Kidney tubule cell (primary cell): ENCODE measurements at regions not wholly inside any gene's neighbourhood (a gene's known extent, or its start where the extent isn't known, plus 50 kb on each side); places are given as distances from the start of the nearest gene placed in this dataset.

Experiments
- DNase-seq: peaks from one replicate; pipeline ENCODE4 v3.0.0-alpha.2; 2018; ENCODE audit warnings: low spot score

GRCh38 chr15:60213377-60214000 lies 184.3 kb downstream of the ANXA2 start:
- DNase-seq, result peak; percentile 11

- no peak for DNase-seq
Measured at GRCh38 chr15:60214201-60214600, 183.6 kb downstream of the ANXA2 start.

GRCh38 chr15:60215225-60215963 lies 182.4 kb downstream of the ANXA2 start:
- no peak for DNase-seq

DNA sequence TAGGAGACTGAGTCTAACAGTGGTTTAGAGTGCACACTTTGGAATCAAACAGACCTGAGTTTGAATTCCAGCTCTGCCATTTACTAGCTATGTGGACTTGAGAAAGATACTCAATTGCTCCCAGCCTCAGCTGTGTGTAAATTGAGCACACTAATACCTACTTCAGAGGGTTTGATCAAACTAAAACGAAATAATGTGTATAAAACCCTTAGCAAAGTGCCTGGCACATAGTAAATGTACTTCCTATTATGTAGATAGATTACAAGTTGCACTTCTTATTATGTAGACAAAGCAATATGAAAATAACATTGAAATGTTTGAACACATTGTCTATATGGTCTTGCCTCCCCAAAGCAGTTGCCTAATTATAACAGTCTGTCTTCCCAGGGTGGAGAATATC lies 180.6 kb downstream of the ANXA2 start:
- DNase-seq, result no peak

GRCh38 chr15:60218256-60218655 lies 179.5 kb downstream of the ANXA2 start:
- DNase-seq, result no peak

DNA sequence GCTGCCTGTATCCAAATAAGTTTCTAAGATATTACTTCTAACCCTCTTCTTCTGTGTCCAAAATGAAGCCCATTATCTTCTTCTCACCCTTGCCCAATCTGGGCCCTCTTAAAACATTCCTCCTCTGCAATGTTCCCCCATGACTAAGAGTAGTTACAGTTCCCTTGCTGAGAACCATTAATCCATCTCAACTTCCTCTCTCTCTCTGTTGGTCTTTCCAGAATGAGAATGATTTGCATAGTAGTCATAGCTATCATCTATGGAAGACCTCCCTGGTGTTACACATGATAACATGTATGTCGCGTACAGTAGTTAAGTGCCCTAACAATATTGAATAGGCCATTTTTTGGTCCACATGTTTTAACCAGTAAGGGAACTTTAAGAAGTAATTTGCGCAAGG lies 177.9 kb downstream of the ANXA2 start:
- DNase-seq, result peak; percentile 47

DNA sequence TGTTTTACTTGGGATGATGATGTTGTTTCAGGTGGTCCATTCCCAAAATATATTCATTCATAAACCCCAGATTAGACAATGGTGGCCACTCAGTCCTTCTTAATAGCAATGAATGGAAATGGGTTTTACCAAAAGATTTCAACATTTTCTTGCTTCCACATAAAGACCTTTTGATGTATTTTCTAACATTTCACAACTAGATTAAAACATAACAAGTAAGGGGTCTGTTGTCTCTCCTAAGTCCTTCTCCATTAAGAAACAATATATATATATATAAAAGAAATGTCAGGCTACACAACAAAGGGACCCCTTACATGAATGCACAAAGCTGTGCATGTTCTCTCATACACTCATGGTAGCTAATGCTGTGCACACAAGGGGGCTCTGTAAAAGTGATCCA lies 176.4 kb downstream of the ANXA2 start:
- DNase-seq, result no peak

DNA sequence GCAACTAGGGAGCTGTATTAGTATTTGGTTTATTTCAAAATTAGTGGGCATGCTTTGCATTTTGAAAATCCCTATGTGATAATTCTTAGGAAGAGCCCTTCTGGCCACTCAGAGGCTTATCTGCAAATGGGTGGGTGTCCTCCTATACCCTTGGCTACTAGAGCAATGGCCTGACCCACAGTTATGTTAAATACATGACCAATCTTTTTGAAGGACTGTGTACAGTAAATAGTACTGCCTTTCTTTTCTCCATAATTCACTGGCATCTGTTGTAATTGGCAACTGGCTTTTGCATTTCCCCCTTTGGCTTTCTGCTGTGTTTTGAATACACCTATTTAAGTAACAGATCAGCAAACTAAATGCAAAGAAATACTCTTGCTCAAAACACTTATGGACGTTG lies 175.4 kb downstream of the ANXA2 start:
- no peak for DNase-seq

GRCh38 chr15:60223176-60223575 lies 174.6 kb downstream of the ANXA2 start:
- peak; percentile 57 for DNase-seq

DNA sequence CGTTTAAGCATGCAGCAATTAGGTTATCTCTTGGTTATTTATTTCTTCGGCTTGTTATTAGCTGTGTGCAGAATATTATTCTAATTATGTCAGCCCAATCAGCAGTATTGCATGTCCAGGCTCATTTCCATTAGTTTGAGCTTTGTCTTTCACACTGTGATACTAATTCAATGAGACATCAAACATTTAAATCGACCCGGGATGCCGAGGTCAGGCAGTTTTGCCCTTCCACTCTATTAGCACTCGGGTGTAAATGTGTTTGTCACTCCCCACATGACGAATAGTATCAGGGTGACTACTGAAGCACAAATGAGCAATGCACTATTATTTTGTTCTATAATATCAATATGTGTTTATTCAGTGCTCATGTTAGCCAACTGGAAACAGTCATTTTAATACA lies 170.9 kb downstream of the ANXA2 start:
- no peak for DNase-seq

GRCh38 chr15:60228101-60228500 lies 169.7 kb downstream of the ANXA2 start:
- no peak for DNase-seq

DNA sequence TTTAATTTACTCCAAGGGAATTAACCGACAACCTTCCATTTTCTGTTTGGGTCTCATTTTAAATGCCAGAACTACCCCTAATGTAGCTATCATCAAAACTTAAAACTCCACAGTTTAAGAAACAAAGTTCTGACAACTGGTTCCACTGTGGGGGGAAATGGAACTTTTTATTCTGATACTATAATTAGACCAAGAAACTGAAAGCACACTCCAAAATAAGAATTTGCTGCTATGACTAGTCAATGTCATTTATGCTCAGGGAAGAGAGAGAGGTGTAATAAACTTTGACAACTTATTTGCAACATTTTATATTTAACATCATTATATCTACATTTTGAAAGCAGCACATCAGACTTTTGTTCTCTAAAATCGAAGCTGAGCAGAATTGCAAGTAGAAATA lies 169.2 kb downstream of the ANXA2 start:
- DNase-seq, result no peak

GRCh38 chr15:60235951-60236710 lies 161.7 kb downstream of the ANXA2 start:
- DNase-seq, result no peak

- DNase-seq, result no peak
Measured at GRCh38 chr15:60237446-60237845, 160.3 kb downstream of the ANXA2 start.

- no peak for DNase-seq
Measured at GRCh38 chr15:60243769-60244168, 154.0 kb downstream of the ANXA2 start.

GRCh38 chr15:60244813-60245212 lies 153.0 kb downstream of the ANXA2 start:
- DNase-seq, result no peak

GRCh38 chr15:60250316-60250715 lies 147.5 kb downstream of the ANXA2 start:
- no peak for DNase-seq

GRCh38 chr15:60251300-60252070 lies 146.3 kb downstream of the ANXA2 start:
- no peak for DNase-seq

GRCh38 chr15:60254416-60254815 lies 143.4 kb downstream of the ANXA2 start:
- peak; percentile 8 for DNase-seq

DNA sequence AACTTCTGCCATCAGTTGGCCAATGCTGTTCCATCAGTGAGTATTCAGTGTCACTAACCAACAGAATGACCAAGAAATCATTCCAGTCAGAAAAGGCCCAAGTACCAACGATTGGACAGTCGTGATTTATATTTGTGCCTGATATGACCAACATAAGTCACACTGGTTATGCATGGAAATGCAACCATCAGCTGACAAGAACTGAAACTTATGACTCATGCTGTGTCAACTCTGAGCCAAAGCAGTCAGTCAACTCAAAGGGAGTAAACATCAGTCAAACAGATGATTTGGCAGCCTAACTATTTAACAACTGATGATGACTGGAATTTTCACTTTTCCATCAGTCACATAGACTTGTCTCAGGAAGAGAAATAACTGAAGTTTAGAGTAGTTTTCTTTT lies 142.4 kb downstream of the ANXA2 start:
- peak; percentile 93 for DNase-seq

GRCh38 chr15:60257591-60258159 lies 140.1 kb downstream of the ANXA2 start:
- no peak for DNase-seq

- peak; percentile 49 for DNase-seq
Measured at GRCh38 chr15:60259469-60259868, 138.3 kb downstream of the ANXA2 start.
